C4-2B (cell line): ENCODE measurements at regions not wholly inside any gene's neighbourhood (a gene's known extent, or its start where the extent isn't known, plus 50 kb on each side); places are given as distances from the start of the nearest gene placed in this dataset.

Experiments used
- ZFX ChIP-seq: fragments of 450-650 bp; IDR thresholded peaks from 2 replicates; pipeline ENCODE4 v1.6.1; 2017
- TF ChIP-seq, protein P1 (sequence below): fragments of 450-650 bp; conservative IDR thresholded peaks from 2 replicates; pipeline ENCODE4 v1.5.1; 2017; ENCODE audit warnings: mild to moderate bottlenecking

DNA sequence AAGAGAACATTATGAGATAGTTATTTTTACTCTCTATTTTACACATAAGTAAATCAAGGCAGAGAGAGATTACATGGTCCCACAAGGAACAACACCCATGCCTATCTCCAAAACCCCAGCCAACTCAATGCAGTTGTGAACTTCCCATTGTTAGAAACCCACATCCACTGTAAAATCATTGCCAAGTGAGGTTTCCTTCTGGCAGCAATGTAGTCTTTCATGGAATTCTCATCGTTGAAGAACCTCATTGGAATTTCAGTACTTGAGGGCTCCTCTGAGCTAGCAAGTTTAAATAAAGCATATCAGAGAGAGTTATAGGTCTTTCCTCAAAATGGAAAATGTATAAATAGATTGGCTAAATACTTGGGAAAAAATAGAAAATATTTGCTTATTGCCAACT, 105.2 kb downstream of the RAD51AP2 start:
- TF ChIP-seq, protein P1, sequence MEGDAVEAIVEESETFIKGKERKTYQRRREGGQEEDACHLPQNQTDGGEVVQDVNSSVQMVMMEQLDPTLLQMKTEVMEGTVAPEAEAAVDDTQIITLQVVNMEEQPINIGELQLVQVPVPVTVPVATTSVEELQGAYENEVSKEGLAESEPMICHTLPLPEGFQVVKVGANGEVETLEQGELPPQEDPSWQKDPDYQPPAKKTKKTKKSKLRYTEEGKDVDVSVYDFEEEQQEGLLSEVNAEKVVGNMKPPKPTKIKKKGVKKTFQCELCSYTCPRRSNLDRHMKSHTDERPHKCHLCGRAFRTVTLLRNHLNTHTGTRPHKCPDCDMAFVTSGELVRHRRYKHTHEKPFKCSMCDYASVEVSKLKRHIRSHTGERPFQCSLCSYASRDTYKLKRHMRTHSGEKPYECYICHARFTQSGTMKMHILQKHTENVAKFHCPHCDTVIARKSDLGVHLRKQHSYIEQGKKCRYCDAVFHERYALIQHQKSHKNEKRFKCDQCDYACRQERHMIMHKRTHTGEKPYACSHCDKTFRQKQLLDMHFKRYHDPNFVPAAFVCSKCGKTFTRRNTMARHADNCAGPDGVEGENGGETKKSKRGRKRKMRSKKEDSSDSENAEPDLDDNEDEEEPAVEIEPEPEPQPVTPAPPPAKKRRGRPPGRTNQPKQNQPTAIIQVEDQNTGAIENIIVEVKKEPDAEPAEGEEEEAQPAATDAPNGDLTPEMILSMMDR = no peak
- no peak for TF ChIP-seq ZFX
